ENCODE measurements at regions not wholly inside any gene's neighbourhood (a gene's known extent, or its start where the extent isn't known, plus 50 kb on each side); places are given as distances from the start of the nearest gene placed in this dataset.

- FAIRE-seq (no peak), DNase-seq (ENCODE audit: low spot score in 2 of 2) (no peak)
Measured at GRCh38 chr14:97931273-97931672, 1134.1 kb downstream of the VRK1 start.

- no peak for FAIRE-seq
- DNase-seq (ENCODE audit: low spot score in 2 of 2), result no peak
Measured at GRCh38 chr14:97942921-97943320, 1145.7 kb downstream of the VRK1 start.

DNA sequence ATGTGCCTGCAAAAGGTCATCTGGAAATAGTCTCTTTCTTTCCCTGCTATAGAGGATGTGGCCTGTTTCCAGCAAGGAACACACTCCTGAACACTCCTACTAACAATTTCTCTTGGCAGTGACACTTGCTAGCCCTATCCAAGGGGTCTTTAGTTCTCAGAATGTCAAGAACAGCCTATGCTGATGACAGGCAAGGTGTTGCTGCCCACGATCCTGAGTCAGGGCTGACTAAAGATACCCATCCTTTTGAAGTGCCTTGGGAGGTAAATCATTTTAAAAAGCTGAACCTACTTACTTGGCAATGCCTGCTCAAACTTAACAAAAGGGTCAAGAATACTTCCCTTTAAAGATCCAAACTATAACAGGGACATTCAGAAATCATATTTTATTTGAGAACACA is 1146.4 kb downstream of the VRK1 start:
- FAIRE-seq, result no peak
- no peak for DNase-seq (ENCODE audit: low spot score in 2 of 2)

DNA sequence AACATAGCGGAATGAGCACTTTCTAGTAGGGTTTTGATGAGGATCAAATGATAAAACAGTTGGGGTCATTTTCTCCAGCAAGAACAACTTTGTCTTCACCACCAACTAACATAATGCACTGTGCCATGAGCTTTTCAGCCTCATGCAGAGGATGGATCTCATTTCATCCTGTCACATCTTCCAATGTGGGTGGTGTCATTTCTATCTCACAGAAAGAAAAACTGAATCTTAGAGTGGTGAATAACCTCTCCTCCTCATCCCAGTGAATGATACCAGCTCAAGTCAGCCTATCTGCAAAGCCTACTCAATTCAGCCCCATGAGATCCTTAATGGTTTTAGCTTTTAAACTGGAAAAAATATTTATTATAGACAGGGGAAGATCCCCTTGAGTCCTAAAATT is 1147.2 kb downstream of the VRK1 start:
- FAIRE-seq (no peak), DNase-seq (ENCODE audit: low spot score in 2 of 2) (no peak)

- no peak for DNase-seq (ENCODE audit: low spot score in 2 of 2)
- no peak for FAIRE-seq
Measured at GRCh38 chr14:97945631-97946030, 1148.4 kb downstream of the VRK1 start.

- DNase-seq (ENCODE audit: low spot score in 2 of 2), result no peak
- FAIRE-seq, result no peak
Measured at GRCh38 chr14:97946240-97946639, 1149.1 kb downstream of the VRK1 start.

GRCh38 chr14:97946641-97947040 is 1149.5 kb downstream of the VRK1 start:
- FAIRE-seq (no peak), DNase-seq (ENCODE audit: low spot score in 2 of 2) (no peak)

DNA sequence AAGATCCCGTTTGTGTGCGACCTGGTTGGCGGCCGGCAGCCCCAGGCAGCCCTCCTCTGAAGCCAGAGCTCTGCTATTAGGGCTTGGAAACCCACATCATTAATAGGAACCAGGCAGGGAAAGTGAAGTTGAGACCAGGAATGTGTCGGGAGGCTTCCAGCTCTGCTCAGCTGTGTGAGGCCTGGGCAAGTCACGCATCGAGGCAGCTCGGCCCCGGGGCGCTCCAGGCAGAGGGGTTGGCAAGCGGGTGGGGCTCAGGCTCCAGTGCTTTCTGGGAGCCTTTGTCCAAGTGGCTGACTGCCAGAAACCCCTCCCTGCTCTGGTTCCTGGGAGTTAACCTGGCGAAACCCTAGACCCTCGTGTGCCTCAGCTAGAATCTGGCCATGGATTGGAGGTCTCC is 1151.7 kb downstream of the VRK1 start:
- no peak for FAIRE-seq
- no peak for DNase-seq (ENCODE audit: low spot score in 2 of 2)

GRCh38 chr14:97956581-97957340 is 1159.6 kb downstream of the VRK1 start:
- DNase-seq (ENCODE audit: low spot score in 2 of 2), result no peak
- no peak for FAIRE-seq

DNA sequence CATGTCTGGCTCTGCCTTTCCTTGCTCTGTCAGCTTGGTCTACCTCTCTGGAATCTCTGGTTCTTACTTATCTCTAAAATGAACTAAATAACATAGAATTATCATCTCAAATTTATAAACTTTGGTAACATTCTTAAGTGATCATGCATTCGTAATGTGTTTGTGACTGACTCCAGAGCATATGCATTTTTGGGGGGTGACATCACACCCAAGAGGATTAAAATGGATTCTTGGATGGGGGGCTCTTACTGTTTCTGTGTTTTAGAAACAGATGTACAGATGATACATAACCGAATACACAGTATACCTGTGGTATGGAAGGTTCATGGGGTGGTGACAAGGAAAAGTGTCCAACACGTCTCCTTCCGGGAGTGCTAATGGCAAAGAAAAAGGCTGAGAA is 1162.1 kb downstream of the VRK1 start:
- FAIRE-seq, result no peak
- no peak for DNase-seq (ENCODE audit: low spot score in 2 of 2)

GRCh38 chr14:97960436-97960835 is 1163.3 kb downstream of the VRK1 start:
- no peak for FAIRE-seq
- no peak for DNase-seq (ENCODE audit: low spot score in 2 of 2)

- no peak for DNase-seq (ENCODE audit: low spot score in 2 of 2)
- FAIRE-seq, result no peak
Measured at GRCh38 chr14:97970222-97970621, 1173.0 kb downstream of the VRK1 start.

GRCh38 chr14:97975216-97975615 is 1178.0 kb downstream of the VRK1 start:
- FAIRE-seq (no peak), DNase-seq (ENCODE audit: low spot score in 2 of 2) (no peak)

DNA sequence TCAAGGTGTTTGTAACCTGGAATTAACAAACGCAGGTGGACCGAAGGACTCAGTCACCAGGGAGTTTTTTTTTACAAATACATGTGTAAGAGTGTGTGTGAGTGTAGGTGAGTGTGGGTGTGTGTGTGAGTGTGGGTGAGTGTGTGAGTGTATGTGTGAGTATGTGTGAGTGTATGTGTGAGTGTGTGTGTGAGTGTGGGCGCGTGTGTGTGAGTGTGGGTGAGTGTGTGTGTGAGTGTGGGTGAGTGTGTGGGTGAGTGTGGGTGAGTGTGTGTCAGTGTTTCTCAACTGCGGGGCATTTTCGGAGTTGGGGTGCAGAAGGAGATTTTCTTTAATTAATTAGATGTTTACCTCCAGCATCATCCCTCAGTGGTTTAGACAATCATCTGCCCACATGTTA is 1178.8 kb downstream of the VRK1 start:
- DNase-seq (ENCODE audit: low spot score in 2 of 2), result no peak
- FAIRE-seq, result no peak

GRCh38 chr14:97976861-97977260 is 1179.7 kb downstream of the VRK1 start:
- no peak for FAIRE-seq
- DNase-seq (ENCODE audit: low spot score in 2 of 2), result no peak

DNA sequence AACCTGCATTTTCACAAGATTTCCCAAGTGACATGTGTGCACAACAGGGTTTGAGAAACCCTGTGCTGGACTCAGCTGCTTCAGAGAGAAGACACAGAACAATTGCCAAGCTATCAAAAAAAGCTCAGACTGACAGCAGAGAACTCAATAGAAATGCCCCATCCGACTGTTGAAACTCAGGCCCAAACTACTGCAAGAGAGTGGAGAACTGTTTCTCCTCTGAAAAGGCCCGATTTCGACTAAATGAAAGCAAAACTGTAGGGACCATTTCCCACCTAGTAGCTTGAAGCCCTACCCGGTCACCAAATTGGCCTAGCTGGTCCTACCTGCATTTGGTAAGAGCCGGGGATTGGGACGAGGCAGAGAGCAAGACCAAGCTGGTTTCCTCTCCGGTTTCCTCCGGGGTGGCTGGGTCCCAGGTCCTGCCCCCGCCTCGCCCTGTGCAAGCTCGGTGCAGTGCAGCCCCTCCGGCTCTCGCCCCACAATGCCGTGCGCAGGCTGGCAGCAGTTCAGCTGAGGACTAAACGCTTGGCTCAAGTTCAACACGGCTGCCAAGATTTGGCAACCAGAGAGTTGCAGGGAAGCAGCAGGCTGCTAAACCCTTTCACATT is 1180.6 kb downstream of the VRK1 start:
- FAIRE-seq (no peak), DNase-seq (ENCODE audit: low spot score in 2 of 2) (peak; percentile 10 to 38)

DNA sequence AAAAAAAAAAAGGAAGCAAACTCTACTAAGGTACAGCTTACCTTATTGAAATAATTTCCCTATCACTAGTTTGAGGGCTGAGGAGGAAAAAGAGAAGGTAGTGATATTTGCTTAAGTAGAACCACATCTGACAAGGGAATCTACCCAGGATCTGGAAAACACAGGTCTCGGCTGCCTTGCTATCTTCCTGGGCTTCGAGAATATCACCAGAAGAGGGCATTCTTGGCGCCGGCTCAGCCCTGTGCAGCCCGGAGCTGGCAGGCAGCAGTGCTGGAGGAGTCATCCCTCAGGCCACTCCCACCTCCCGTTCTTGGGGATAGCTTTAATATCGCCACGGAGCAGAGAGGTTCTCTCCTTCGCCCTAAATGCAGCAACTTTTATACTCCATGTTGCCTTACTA is 1181.2 kb downstream of the VRK1 start:
- no peak for FAIRE-seq
- DNase-seq (ENCODE audit: low spot score in 2 of 2), result peak; percentile 14 to 64

- DNase-seq (ENCODE audit: low spot score in 2 of 2) (no peak), FAIRE-seq (no peak)
Measured at GRCh38 chr14:97993508-97994019, 1196.4 kb downstream of the VRK1 start.

DNA sequence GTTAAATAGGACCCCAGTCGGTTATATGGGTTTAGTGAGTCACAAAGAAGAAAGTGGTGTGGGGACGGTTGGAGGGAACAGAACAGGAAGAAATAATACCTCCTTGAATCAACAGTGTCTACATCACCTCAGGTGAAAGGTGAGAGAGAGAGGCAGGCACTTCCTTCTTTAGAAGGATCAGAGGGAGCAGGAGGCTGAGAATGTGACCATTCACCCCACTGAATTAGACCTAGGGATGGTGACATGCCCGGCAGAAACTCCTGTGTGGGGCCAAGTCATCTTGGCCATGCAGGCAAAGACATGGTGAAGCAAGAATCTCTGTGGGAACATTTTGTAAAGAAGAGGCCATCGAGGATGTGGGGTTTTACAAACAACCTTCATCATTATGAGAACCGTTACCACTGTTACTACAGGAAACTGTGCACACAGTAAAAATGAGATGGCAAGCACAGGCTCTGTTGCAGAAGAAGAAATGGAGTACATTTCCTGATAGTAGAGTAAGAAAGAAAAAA is 1196.9 kb downstream of the VRK1 start:
- no peak for FAIRE-seq
- DNase-seq (ENCODE audit: low spot score in 2 of 2), result no peak

GRCh38 chr14:97995038-97995437 is 1197.9 kb downstream of the VRK1 start:
- DNase-seq (ENCODE audit: low spot score in 2 of 2) (no peak), FAIRE-seq (no peak)

- DNase-seq (ENCODE audit: low spot score in 2 of 2) (no peak), FAIRE-seq (no peak)
Measured at GRCh38 chr14:97995531-97995930, 1198.3 kb downstream of the VRK1 start.

GRCh38 chr14:98006008-98006407 is 1208.8 kb downstream of the VRK1 start:
- no peak for FAIRE-seq
- DNase-seq (ENCODE audit: low spot score in 2 of 2), result no peak
